A549 (cell line): ENCODE measurements at regions not wholly inside any gene's neighbourhood (a gene's known extent, or its start where the extent isn't known, plus 50 kb on each side); places are given as distances from the start of the nearest gene placed in this dataset.
A peak's percentile ranks its signal among the peaks of the same experiment; 100 is the strongest.

Experiments used
- ATAC-seq, 2 experiments: fragments of 200-7000 bp in 1 of 2; fragments of >200 bp in 1 of 2; cut with Nextera tagmentation in 1 of 2; cut with Tn5 transposase in 1 of 2; 3 replicates each; pipeline versions ENCODE4 v1.8.0 to v1.9.1; 2018 to 2020; ENCODE audit warnings: mild to moderate bottlenecking in 1 of 2, moderate library complexity in 1 of 2
- CTCF ChIA-PET: fragments of 300-600 bp; sonication (Branson Sonifier 250); formaldehyde crosslinking; extraction: SDS; loops from one replicate; lab custom pipeline; 2021; ENCODE audit warnings: antibody characterized with exemption, inconsistent platforms; lab: Yijun Ruan, JAX
- POLR2A ChIA-PET: fragments of 350-600 bp; formaldehyde crosslinking; extraction: SDS; loops from one replicate; lab custom pipeline; 2021; ENCODE audit warnings: antibody characterized with exemption, inconsistent platforms; lab: Yijun Ruan, JAX
- DNase-seq, 2 experiments: peaks; one replicate each; pipeline versions ENCODE4 v3.0.0 to v3.0.0-alpha.2; 2011 to 2016; ENCODE audit warnings: low read depth in 1 of 2, low spot score in 1 of 2
- FAIRE-seq: peaks from 2 replicates; lab custom pipeline; 2011; peaks lifted over from hg19 to GRCh38; lab: Jason Lieb, UNC
- H3K27ac ChIP-seq, 2 experiments: fragments of >200 bp; sonication (Bioruptor Twin); formaldehyde crosslinking; 3 replicates each; pipeline ENCODE4 v1.5.1; 2016 to 2017
- H3K4me1 ChIP-seq: fragments of >200 bp; sonication (Bioruptor Twin); formaldehyde crosslinking; 3 replicates; pipeline ENCODE4 v1.6.1; 2016
- H3K4me2 ChIP-seq: fragments of >200 bp; sonication (Bioruptor Twin); formaldehyde crosslinking; 3 replicates; pipeline ENCODE4 v1.6.1; 2016
- H3K4me3 ChIP-seq: fragments of >200 bp; sonication (Bioruptor Twin); formaldehyde crosslinking; 3 replicates; pipeline ENCODE4 v1.5.1; 2016
- H3K9me3 ChIP-seq: fragments of >200 bp; sonication (Bioruptor Twin); formaldehyde crosslinking; 3 replicates; pipeline ENCODE4 v1.6.1; 2016
- ATOH8 ChIP-seq: fragments of 250-450 bp; sonication (Bioruptor Pico); IDR thresholded peaks from 2 replicates; pipeline ENCODE4 v1.5.0; 2020; ENCODE audit warnings: low read depth, mild to moderate bottlenecking, moderate library complexity
- BCL3 ChIP-seq: fragments of >200 bp; sonication (Bioruptor Twin); formaldehyde crosslinking; IDR thresholded peaks from 3 replicates; pipeline ENCODE4 v1.6.1; 2016
- CTCF ChIP-seq: fragments of >200 bp; sonication (Bioruptor Twin); formaldehyde crosslinking; IDR thresholded peaks from 3 replicates; pipeline ENCODE4 v1.5.1; 2016
- EP300 ChIP-seq, 2 experiments: fragments of >200 bp; sonication (Bioruptor Twin); formaldehyde crosslinking; IDR thresholded peaks; 2 replicates in 1 of 2; 3 replicates in 1 of 2; pipeline ENCODE4 v1.6.1; 2016 to 2017
- HOXB5 ChIP-seq: fragments of 250-450 bp; sonication (Bioruptor Pico); IDR thresholded peaks from 2 replicates; pipeline ENCODE4 v1.5.0; 2020; ENCODE audit warnings: mild to moderate bottlenecking, moderate library complexity
- KDM1A ChIP-seq: fragments of 200-600 bp; sonication (generic); IDR thresholded peaks from 2 replicates; pipeline ENCODE4 v1.6.1; 2016; ENCODE audit warnings: low read depth, mild to moderate bottlenecking
- MAFK ChIP-seq: fragments of 450-650 bp; IDR thresholded peaks from 2 replicates; pipeline ENCODE4 v1.6.1; 2014; ENCODE audit not compliant: partially characterized antibody
- NFE2L2 ChIP-seq: fragments of 150-350 bp; conservative IDR thresholded peaks from 2 replicates; pipeline ENCODE4 v1.6.1; 2014; ENCODE audit warnings: low read length
- NR3C1 ChIP-seq: fragments of >200 bp; sonication (Bioruptor Twin); formaldehyde crosslinking; IDR thresholded peaks from 3 replicates; pipeline ENCODE4 v1.6.1; 2017
- POLR2A ChIP-seq: IDR thresholded peaks from 2 replicates; pipeline ENCODE4 v1.6.1; 2012; ENCODE audit warnings: mild to moderate bottlenecking, low read length
- ZC3H11A ChIP-seq: fragments of 450-650 bp; IDR thresholded peaks from 2 replicates; pipeline ENCODE4 v1.6.1; 2014; ENCODE audit warnings: antibody characterized with exemption, mild to moderate bottlenecking
- ZNF302 ChIP-seq: fragments of 250-450 bp; sonication (Bioruptor Pico); IDR thresholded peaks from 2 replicates; pipeline ENCODE4 v1.9.0; 2021; ENCODE audit warnings: inconsistent platforms, mild to moderate bottlenecking, moderate library complexity
- WGBS: methylation state at CpG from one replicate; pipeline ENCODE4 v1.1.6; 2017; ENCODE audit errors: missing lambda C conversion rate; 5-methylcytosine and 5-hydroxymethylcytosine counted together
- TF ChIP-seq, protein P1 (sequence below): fragments of 250-450 bp; sonication (Bioruptor Pico); IDR thresholded peaks from 2 replicates; pipeline ENCODE4 v1.5.0; 2021; ENCODE audit warnings: mild to moderate bottlenecking, moderate library complexity, borderline replicate concordance
- TF ChIP-seq, protein P2 (sequence below): fragments of 150-350 bp; IDR thresholded peaks from 2 replicates; pipeline ENCODE4 v1.6.1; 2014; ENCODE audit warnings: low read depth, mild to moderate bottlenecking, low read length
- TF ChIP-seq, protein P3 (sequence below): IDR thresholded peaks from 2 replicates; pipeline ENCODE4 v1.6.1; 2012; ENCODE audit warnings: low read depth, borderline replicate concordance

DNA sequence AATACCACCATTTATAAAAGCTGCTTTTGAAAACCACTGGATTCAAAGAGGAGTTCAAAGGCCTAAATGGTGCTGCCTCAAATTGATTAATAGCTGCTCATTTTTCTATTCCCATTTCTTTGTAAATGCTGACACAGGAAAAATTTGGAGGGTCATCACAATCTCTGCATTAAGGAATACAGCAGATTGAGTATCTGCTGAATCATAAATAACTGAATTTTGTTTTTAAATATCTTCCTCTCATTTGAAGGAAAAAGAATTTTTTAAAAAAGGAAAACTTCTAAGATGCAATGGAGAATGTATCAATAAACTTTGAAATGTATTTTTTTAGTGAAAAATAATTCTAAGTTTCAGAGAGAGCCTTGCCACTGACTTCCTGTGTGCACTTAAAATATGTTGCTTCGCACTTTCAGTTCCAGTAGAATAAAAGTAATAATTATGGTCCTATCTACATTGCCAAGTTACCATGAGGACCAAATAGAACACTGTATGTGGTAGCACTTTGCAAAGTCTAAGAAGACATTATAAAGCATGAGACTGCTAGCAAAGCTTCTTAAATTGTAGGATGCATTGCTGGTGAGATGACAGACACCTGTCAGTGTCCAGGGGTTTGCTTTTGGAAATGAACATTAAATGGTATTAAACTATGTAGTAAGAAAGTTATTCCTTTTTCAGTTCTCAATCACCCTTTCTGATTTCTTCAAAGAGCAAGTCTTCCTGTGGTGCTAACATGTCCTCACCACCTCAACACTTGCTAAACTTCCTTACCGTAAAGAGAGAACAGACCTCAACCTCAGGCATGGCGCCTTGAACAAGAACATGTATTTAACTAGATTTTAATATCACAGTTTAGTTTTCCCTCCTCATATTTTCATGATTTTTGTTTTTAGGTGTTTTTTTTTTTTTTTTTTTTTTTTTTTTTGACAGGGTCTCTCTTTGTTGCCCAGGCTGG, 555.1 kb downstream of the EBF1 start:
- CTCF ChIA-PET, result no interaction called here
- no peak overlapping the region for H3K4me2 ChIP-seq
- TF ChIP-seq HOXB5 (CRISPR knock-in tag) (no peak), ATOH8 (no peak), BCL3 (no peak), MAFK (peak; percentile 83), NFE2L2 (no peak)
- TF ChIP-seq, protein P1, sequence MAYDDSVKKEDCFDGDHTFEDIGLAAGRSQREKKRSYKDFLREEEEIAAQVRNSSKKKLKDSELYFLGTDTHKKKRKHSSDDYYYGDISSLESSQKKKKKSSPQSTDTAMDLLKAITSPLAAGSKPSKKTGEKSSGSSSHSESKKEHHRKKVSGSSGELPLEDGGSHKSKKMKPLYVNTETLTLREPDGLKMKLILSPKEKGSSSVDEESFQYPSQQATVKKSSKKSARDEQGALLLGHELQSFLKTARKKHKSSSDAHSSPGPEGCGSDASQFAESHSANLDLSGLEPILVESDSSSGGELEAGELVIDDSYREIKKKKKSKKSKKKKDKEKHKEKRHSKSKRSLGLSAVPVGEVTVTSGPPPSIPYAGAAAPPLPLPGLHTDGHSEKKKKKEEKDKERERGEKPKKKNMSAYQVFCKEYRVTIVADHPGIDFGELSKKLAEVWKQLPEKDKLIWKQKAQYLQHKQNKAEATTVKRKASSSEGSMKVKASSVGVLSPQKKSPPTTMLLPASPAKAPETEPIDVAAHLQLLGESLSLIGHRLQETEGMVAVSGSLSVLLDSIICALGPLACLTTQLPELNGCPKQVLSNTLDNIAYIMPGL (CRISPR knock-in tag), result no peak

DNA sequence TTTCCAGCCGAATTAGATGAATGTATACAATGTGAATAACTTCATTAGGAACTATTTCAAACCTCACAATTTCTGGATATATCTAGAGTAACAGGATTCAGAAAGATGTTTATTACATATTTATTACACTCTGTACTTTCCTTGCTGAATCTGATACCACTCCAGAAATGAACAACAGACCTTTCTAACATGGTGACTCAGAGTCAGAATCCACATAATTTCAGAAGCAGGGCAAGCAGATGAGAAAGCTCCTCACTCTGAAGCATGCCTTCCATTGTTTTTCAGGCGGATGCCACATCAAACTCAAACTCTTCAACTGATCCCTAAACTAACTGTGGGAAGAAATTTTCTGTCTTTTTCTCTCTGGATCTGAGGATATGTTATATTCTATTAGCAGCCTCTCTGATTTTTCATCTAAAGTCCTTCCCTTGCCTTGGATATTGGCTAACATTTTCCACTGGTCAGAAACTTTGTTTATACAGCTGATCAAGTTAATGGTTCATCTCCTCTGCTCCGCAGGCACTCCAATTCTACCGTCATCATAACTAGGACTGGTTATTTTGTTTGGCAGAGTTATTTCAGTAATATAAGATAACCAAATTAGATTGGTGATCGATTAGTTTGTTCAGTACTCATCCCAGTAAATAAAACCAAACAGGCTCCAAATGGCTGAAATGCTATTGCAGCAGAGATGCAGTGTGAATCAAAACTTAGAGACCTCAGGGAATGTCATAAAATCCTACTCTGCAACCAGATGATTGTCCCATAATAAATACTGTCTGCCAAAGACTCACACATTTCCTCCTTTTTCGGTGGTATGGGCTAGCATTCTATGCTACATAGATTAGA, 556.0 kb downstream of the EBF1 start:
- no peak overlapping the region for H3K4me3 ChIP-seq
- TF ChIP-seq EP300 (IDR thresholded peaks at IDR 0.05) (no peak), NR3C1 (no peak), CTCF (no peak)
- WGBS, result 3% methylated on average over 6 of the region's 6 CpGs
- ChIA-PET POLR2A (no interaction called here), CTCF (no interaction called here)
- no peak for FAIRE-seq
- DNase-seq, result no peak
- H3K4me2 ChIP-seq, result no peak overlapping the region
- H3K9me3 ChIP-seq, result no peaks in the 10 kb centered on the region
- H3K4me1 ChIP-seq, result no peaks in the 10 kb centered on the region
- no peak for ATAC-seq
- no peak overlapping the region for H3K27ac ChIP-seq

More for the DNA sequence above, 555.1 kb downstream of the EBF1 start:
- no peaks in the 10 kb centered on the region for H3K9me3 ChIP-seq
- H3K4me1 ChIP-seq, result no peaks in the 10 kb centered on the region
- 55% methylated on average over 3 of the region's 3 CpGs for WGBS
- ATAC-seq (no peak), FAIRE-seq (no peak), DNase-seq (no peak)
- no peak overlapping the region for H3K27ac ChIP-seq
- POLR2A ChIA-PET, result no interaction called here
- H3K4me3 ChIP-seq, result no peak overlapping the region

GRCh38 chr5:158541536-158542297, 558.0 kb downstream of the EBF1 start:
- no peaks in the 10 kb centered on the region for H3K9me3 ChIP-seq
- no peak overlapping the region for H3K27ac ChIP-seq
- CTCF ChIA-PET, result interaction anchor here (1.8 kb wide), 1 partner anchor 12 kb away, joined by 4 read pairs; no protein-coding TSS in a partner anchor
- POLR2A ChIA-PET, result no interaction called here
- no peaks in the 10 kb centered on the region for H3K4me1 ChIP-seq
- ATAC-seq, result no peak
- H3K4me2 ChIP-seq, result no peak overlapping the region
- TF ChIP-seq BCL3, result no peak
- TF ChIP-seq POLR2A, result no peak
- TF ChIP-seq, protein P2, sequence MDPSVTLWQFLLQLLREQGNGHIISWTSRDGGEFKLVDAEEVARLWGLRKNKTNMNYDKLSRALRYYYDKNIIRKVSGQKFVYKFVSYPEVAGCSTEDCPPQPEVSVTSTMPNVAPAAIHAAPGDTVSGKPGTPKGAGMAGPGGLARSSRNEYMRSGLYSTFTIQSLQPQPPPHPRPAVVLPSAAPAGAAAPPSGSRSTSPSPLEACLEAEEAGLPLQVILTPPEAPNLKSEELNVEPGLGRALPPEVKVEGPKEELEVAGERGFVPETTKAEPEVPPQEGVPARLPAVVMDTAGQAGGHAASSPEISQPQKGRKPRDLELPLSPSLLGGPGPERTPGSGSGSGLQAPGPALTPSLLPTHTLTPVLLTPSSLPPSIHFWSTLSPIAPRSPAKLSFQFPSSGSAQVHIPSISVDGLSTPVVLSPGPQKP, result no peak
- no peak for TF ChIP-seq MAFK
- no peak for TF ChIP-seq KDM1A
- no peak for TF ChIP-seq ZNF302 (CRISPR knock-in tag)
- TF ChIP-seq, protein P3, sequence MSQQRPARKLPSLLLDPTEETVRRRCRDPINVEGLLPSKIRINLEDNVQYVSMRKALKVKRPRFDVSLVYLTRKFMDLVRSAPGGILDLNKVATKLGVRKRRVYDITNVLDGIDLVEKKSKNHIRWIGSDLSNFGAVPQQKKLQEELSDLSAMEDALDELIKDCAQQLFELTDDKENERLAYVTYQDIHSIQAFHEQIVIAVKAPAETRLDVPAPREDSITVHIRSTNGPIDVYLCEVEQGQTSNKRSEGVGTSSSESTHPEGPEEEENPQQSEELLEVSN, result no peak
- TF ChIP-seq ZC3H11A, result no peak
- H3K4me3 ChIP-seq, result no peak overlapping the region
- DNase-seq, result no peak
- FAIRE-seq, result no peak
- WGBS, result 35% methylated on average over 9 of the region's 9 CpGs
